Left ventricle myocardium superior (tissue), 1 donor: ENCODE measurements at regions not wholly inside any gene's neighbourhood (a gene's known extent, or its start where the extent isn't known, plus 50 kb on each side); places are given as distances from the start of the nearest gene placed in this dataset.
"Not testable (repeated sequence)": the region's sequence is repeated elsewhere in the genome, so short reads cannot be mapped to it uniquely, and the experiment has no call there.

Experiments used
- ATAC-seq: fragments of 200-7000 bp; cut with Tn5 transposase; one replicate; pipeline ENCODE4 v1.9.1; 2020; ENCODE audit warnings: mild to moderate bottlenecking, moderate library complexity
- DNase-seq: peaks from one replicate; pipeline ENCODE4 v3.0.0-alpha.2; 2020
- intact Hi-C: fragments of 100-400 bp; cut with micrococcal nuclease; formaldehyde crosslinking; loops from one replicate; pipeline ENCODE4 v1.11.0; 2022
- donor health status: DM: no; HTN: yes; CAD: no; lungs with severe emphysema.

- no peak for DNase-seq
- no peak for ATAC-seq
- intact Hi-C loops = no loop called here
Observed at GRCh38 chr13:65783383-65783782, 1446.8 kb downstream of the PCDH9 start.

GRCh38 chr13:65771704-65772313 lies 1458.3 kb downstream of the PCDH9 start:
- ATAC-seq, DNase-seq, intact Hi-C loops: not testable (repeated sequence)

- ATAC-seq = no peak
- no peak for DNase-seq
- intact Hi-C loops = no loop called here
Observed at GRCh38 chr13:65768545-65768944, 1461.6 kb downstream of the PCDH9 start.

- no peak for DNase-seq
- ATAC-seq = no peak
- intact Hi-C loops = no loop called here
Observed at GRCh38 chr13:65763811-65764210, 1466.3 kb downstream of the PCDH9 start.

DNA sequence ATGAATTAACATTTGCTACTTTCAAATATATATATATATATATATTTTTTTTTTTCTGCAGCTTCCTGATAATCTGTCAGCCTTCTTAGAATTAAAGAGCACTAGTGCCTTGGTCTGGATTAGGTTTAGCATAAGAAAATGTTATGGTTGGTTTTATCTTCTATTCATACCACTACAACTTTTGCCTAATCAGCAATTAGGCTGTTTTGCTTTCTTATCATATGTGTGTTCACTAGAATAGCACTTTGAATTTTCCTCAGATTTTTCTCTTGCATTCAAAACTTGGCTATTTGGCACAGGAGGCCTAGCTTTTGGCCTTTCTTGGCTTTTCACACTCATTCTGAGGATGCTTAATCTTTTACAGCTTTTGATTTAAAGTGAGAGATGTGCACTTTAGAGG lies 1468.1 kb downstream of the PCDH9 start:
- no peak for ATAC-seq
- no peak for DNase-seq
- intact Hi-C loops = no loop called here

DNA sequence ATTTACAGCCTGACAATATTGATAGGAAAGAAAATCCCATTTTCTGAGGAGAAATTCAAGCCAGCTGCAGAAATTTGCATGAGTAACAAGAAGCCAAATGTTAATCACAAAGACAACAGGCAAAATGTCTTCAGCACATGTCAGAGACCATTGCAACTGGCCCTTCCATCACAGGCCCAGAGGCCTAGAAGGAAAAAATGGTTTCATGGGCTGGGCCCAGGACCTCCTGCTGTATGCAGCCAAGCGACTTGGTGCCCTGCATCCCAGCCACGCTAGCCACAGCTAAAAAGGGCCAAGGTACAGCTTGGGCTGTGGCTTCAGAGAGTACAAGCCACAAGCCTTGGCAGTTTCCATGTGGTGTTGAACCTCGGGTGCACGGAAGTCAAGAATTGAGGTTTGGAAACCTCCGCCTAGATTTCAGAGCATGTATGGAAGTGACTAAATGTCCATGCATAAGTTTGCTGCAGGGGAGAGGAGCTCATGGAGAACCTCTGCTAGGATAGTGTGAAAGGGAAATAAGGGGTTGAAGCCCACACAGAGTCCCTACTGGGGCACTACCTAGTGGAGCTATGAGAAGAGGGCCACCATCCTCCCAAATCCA lies 1474.0 kb downstream of the PCDH9 start:
- no peak for ATAC-seq
- DNase-seq = no peak
- intact Hi-C loops = no loop called here

DNA sequence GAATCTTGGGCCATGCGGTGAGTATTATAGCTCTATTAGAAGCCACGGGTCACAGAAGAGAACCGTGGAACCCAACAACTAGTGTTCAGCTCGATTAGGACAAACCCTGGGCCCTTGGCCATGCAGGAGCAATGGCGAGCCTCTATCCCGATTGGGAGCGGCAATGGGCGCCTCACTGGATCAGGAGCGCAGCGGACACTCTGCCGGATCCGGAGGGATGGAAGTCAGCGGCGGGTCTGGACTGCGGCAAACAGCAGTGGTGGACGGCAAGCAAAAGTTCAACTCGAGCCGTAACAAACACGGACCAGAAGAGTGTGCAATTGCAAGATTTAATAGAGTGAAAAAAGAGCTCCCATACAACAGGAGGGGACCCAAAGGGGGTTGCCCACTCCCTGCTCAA lies 1481.9 kb downstream of the PCDH9 start:
- no peak for DNase-seq
- ATAC-seq = no peak
- intact Hi-C loops = no loop called here

- intact Hi-C loops = no loop called here
- DNase-seq = no peak
- ATAC-seq = no peak
Observed at GRCh38 chr13:65746406-65746921, 1483.7 kb downstream of the PCDH9 start.

GRCh38 chr13:65744836-65745235 lies 1485.3 kb downstream of the PCDH9 start:
- ATAC-seq (no peak), DNase-seq (no peak)
- intact Hi-C loops = no loop called here

- no peak for DNase-seq
- intact Hi-C loops = no loop called here
- ATAC-seq = no peak
Observed at GRCh38 chr13:65733110-65733509, 1497.0 kb downstream of the PCDH9 start.

GRCh38 chr13:65727070-65727469 lies 1503.1 kb downstream of the PCDH9 start:
- intact Hi-C loops = no loop called here
- ATAC-seq = no peak
- no peak for DNase-seq

- DNase-seq (no peak), ATAC-seq (no peak)
- intact Hi-C loops = no loop called here
Observed at GRCh38 chr13:65725006-65725405, 1505.1 kb downstream of the PCDH9 start.

- intact Hi-C loops = no loop called here
- DNase-seq (no peak), ATAC-seq (no peak)
Observed at GRCh38 chr13:65724226-65724625, 1505.9 kb downstream of the PCDH9 start.

- ATAC-seq (no peak), DNase-seq (no peak)
- intact Hi-C loops = no loop called here
Observed at GRCh38 chr13:65722506-65722905, 1507.6 kb downstream of the PCDH9 start.

- ATAC-seq (no peak), DNase-seq (no peak)
- intact Hi-C loops = no loop called here
Observed at GRCh38 chr13:65719831-65720230, 1510.3 kb downstream of the PCDH9 start.

- intact Hi-C loops = no loop called here
- DNase-seq = no peak
- ATAC-seq = no peak
Observed at GRCh38 chr13:65710514-65710913, 1519.6 kb downstream of the PCDH9 start.

GRCh38 chr13:65697843-65698242 lies 1532.3 kb downstream of the PCDH9 start:
- ATAC-seq (no peak), DNase-seq (no peak)
- intact Hi-C loops = no loop called here

- ATAC-seq (no peak), DNase-seq (no peak)
- intact Hi-C loops = no loop called here
Observed at GRCh38 chr13:65679240-65679639, 1550.9 kb downstream of the PCDH9 start.

DNA sequence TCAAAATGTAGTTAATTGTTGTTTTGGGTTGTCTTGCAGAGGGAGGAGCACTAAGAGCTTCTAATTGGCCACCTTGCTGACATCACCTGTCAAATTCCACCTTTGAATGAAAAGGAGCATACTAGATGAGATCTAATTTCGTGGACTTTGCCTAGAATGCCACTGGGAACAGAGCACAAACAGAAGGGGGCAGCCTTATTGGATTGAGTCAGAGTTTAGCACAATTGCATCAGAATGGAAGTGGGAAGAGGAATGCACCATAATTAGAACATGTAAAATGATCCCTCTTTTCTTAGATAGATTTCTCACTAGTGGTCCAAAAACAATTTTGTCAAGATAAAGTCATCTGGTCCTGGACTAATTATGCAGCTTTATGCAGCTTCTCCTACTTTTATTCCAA lies 1552.2 kb downstream of the PCDH9 start:
- no peak for ATAC-seq
- intact Hi-C loops = no loop called here
- no peak for DNase-seq

DNA sequence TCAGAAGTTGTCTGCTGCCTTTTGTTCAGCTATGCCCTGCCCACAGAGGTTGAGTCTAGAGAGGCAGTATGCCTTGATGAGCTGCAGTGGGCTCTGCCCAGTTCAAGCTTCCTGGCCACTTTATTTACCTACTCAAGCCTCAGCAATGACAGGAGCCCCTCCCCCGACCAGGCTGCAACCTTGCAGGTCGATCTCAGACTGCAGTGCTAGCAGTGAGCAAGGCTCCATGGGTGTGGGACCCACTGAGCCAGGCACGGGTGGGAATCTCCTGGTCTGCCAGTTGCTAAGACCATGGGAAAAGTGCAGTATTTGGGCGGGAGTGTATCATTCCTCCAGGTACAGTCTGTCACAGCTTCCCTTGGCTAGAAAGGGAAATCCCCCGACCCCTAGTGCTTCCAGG lies 1554.8 kb downstream of the PCDH9 start:
- DNase-seq, intact Hi-C loops, ATAC-seq: not testable (repeated sequence)

DNA sequence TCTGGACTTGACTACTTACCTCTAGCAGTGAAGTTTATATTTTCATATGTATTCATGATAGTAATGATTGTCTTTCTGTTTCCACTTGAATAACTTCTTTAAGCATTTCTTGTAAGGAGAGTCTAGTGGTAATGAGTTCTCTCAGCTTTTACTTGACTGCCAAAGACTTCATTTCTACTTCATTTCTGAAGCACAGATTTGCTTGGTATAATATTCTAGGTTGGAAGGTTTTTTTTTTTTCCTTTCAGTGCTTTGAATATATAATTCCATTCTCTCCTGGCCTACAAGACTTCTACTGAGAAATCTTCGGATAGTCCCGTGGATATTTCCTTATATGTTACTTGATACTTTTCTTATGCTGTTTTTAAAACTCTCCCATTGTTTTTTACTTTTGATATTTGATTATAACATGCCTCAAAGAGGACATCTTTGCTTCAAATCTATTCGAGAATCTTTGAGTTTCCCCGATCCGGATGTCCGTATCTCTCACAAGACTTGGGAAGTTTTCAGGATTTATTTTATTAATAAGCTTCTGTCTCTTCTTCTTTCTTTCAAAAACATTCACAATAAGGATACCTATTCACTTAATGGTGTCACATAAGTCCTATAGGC lies 1560.0 kb downstream of the PCDH9 start:
- no peak for ATAC-seq
- intact Hi-C loops = no loop called here
- DNase-seq = no peak
